ENCODE measurements at regions not wholly inside any gene's neighbourhood (a gene's known extent, or its start where the extent isn't known, plus 50 kb on each side); places are given as distances from the start of the nearest gene placed in this dataset.

DNA sequence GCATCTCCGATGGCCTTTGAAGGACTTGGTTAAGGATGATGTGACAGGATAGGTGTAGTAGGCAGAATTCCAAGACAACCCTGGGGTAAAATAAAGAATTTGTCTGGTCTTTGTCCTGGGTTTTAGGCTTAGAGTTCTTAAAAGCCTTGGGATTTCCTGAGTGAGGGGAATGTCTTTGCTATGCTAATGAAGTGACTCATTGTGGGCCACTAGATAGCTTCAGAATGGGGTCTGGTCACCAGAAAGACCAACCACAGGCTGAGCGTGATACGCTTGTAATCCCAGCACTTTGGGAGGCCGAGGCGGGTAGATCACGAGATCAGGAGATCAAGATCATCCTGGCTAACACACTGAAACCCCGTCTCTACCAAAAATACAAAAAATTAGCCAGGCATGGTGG, 182.8 kb upstream of the TOX3 start:
- TF ChIP-seq SUZ12 (IDR thresholded peaks at IDR 0.05) (no peak), TARDBP (IDR thresholded peaks at IDR 0.05) (no peak), NFRKB (IDR thresholded peaks at IDR 0.05) (no peak), LEF1 (IDR thresholded peaks at IDR 0.05; ENCODE audit: borderline replicate concordance) (no peak), ARNT (IDR thresholded peaks at IDR 0.05) (no peak), HDGF (IDR thresholded peaks at IDR 0.05; ENCODE audit: borderline replicate concordance) (no peak)

Data from HEK293T (cell line).